NCI-H748 (cell line): ENCODE measurements at regions not wholly inside any gene's neighbourhood (a gene's known extent, or its start where the extent isn't known, plus 50 kb on each side); places are given as distances from the start of the nearest gene placed in this dataset.
"Not testable (repeated sequence)": the region's sequence is repeated elsewhere in the genome, so short reads cannot be mapped to it uniquely, and the experiment has no call there.

Source experiments
- DNase-seq: peaks from one replicate; lab custom pipeline; 2025; ENCODE audit not compliant: unreplicated experiment; lab: John Stamatoyannopoulos, UW

GRCh38 chr21:16213518-16213917 is 483.7 kb downstream of the USP25 start:
- no peak for DNase-seq

- no peak for DNase-seq
Observed at GRCh38 chr21:16215193-16215592, 485.4 kb downstream of the USP25 start.

- DNase-seq: no peak
Observed at GRCh38 chr21:16215663-16216183, 485.9 kb downstream of the USP25 start.

- DNase-seq: no peak
Observed at GRCh38 chr21:16216288-16216962, 486.6 kb downstream of the USP25 start.

GRCh38 chr21:16218682-16219343 is 489.0 kb downstream of the USP25 start:
- DNase-seq: no peak

DNA sequence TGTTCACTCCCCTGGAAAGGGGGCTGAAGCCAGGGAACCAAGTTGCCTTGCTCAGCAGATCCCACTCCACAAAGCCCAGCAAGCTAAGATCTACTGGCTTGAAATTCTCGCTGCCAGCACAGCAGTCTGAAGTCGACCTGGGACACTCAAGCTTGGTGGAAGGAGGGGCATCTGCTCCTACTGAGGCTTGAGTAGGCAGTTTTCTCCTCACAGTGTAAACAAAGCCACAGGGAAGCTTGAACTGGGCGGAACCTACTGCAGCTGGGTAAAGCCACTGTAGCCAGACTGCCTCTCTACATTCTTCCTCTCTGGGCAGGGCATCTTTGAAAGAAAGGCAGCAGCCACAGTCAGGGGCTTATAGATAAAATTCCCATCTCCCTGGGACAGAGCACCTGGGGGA is 495.0 kb downstream of the USP25 start:
- not testable (repeated sequence) for DNase-seq

DNA sequence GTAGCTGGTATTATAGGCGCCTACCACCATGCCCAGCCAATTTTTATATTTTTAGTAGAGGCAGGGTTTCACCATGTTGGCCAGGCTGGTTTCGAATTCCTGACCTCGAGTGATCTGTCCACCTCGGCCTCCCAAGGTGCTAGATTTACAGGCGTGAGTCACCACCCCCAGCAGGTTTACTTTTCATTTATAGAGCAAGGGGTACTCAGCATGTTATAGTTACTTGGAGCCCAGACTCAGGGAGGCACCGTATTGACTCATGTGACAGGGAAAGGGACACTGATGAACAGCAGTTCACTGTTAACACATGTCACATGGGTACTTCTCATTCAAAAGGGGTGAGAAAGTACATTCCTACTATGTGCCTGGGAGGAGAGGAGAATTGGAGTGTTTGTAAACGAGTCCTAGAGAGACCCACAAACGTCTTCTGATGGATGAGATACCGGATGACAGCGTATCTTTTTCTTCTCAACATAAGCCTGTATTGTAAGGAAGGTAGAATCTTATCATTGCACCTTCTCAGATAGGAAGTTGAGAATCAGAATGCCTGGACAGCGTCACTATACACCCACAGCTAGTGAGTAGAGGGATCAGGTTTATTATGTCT is 510.0 kb downstream of the USP25 start:
- DNase-seq: no peak

GRCh38 chr21:16241016-16241415 is 511.2 kb downstream of the USP25 start:
- DNase-seq: no peak

DNA sequence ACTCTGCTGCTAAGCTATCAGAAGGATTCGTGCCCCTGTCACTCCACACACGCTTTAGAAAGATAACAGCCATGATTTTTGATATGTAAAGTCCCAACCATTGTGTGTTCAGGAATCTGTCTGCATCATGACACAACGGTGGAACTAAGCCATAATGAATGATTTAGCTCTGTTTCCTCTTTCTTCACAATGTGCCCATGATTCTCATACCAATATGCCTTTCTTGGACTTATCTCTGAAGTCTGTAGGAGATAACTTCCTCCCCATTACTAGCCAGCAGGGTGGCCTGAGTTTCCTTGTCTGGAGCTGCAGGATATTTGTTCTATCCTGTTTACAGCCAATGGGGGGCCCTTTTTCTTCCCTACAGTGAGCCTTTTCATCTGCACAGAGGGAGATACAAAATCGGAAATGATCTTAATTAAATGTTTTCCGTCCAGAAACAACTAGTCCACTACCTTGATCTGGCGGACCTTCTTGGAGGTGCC is 511.7 kb downstream of the USP25 start:
- no peak for DNase-seq

GRCh38 chr21:16243396-16243795 is 513.6 kb downstream of the USP25 start:
- no peak for DNase-seq

- DNase-seq: no peak
Observed at GRCh38 chr21:16248705-16249104, 518.9 kb downstream of the USP25 start.

DNA sequence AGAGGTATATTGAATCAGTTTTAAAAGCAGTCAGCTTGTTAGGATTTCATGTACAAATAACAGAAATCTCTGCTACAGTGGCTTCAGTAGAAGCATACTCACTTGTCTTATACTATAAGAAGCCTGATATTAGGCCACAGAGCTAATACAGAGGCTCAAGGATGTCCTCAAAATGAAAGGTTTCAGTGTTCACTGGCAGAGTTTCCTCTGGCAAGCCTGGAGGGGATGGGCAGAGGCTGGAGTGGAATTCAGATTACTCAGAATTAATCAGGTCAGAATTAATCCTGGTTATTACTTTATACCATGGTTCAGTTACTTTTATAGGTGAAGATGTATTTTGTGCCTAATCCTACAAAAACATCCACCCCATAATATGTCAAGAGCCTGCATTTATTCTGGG is 520.5 kb downstream of the USP25 start:
- DNase-seq: no peak

DNA sequence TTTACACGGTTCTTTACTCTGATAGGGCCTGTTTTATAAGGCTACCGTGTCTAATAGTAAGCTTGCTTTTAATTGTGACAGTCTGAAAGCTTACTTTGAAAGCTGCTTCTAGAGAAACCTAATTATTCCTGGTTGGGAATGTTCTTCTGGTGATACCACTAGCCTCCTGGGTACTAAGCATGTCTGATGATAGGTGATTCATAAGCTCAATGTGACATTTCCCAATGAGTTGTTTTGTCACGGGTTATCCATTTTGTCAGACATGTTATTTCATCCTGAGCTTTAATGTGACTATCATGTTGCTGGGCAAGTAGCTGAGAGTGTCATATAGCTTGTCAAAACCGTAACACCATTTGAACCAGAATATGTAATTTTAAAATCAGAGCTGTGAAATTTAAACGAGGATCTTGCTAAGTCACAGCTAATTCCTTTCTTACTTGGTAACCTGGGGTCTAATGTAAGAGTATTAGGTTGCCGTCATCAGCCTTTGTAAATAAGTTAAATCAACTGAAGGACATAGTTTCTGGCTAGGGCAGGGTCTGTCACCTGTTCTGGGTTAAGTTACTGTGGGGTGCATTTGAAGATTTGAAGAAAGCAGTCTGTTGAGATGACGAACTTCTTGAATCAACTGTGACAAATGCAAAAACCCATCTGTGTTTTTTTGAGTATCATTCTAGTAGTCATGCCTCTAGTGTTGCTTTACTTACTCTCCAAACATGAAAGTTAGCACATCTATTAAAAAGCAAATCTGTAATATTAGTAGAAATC is 529.2 kb downstream of the USP25 start:
- DNase-seq: no peak

DNA sequence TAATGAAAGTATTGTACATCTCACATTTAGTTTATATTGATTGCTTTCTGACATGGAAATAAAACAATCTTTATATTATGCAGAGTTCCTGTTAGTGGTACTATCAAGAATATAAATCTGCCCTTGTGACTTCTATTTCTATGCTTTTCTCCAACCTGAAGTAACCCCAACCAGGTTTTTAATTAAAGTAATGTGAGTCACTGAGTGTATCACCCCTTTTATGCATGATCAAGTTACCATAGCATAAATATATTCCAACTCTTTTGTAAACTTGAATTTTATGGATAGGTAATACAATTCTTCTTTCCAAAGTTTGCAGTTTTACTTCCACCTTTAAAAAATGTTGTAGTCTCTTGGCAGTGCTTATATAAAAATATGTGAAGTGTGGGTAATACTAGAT is 532.3 kb downstream of the USP25 start:
- DNase-seq: no peak

DNA sequence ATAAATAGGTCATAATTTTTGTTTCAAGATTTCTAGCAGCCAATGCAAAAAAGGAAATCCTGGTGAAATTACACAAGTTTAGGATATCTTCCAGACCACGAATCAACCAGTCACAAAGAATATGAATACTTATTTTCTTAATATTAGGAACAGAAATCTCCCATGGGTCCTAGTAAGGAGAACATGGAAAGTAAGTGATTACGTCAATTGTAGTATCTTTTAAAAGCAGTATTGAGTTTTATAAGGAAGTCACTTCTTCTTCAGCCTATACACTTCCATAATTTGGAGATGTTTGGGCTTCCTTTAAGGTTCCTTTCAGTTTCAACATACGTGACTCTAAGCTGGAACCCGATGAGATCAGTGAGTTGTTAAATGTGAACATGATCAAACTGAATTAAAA is 534.5 kb downstream of the USP25 start:
- DNase-seq: no peak

DNA sequence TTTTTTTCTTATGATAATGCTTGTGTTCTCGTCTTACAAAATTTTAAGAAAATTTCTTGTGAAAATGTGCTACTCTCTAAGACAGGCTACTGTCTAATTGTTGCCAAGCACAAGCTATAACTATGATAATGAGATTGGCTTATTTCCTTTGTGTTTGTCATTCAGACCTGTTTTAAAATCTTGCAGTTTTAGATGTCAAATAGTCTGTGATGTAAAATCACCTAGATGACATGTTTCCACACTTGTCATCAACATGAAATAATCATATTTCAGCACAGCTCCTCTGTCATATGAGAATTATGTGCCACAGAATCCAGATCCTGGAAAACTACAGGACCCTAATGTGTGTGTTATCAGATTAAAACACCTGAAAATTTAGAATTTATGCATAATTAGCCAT is 539.7 kb downstream of the USP25 start:
- no peak for DNase-seq

- no peak for DNase-seq
Observed at GRCh38 chr21:16279731-16280581, 550.2 kb downstream of the USP25 start.

DNA sequence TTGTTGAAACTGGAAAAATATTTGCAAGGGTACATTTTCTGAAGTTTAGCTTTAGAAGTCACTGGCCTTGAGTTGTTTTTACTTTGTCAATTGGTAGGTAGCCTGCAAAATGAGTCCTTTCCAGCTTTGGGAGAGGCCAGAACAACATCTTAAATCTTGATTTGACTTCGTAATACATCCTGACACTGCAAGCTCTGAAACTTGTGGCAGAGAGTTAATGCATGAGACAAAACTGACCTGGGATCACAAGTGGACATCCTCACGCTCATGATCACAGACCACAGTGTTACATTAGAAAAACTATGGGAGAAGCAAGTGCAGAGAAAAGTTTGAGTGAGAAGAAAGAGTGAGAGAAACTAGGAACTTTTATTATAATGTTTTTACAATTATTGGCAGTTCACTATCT is 550.9 kb downstream of the USP25 start:
- no peak for DNase-seq

DNA sequence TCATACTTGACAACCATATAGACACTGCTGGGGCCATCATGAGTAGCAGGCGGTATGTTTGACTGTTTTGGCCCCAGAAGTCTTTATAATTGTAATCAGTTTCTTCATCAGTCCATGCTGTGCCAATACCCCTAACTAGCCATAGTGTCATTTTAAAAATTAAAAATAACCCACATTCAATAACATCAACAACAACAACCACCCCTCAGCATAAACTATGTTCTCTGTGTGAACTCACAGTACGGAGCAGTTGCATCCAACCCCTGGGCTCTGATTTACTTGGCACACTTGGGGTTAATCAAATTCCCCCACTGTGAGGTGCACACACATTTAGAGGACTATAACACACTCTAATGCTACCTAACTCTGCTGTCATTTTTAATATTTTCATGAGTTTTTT is 553.7 kb downstream of the USP25 start:
- DNase-seq: no peak

DNA sequence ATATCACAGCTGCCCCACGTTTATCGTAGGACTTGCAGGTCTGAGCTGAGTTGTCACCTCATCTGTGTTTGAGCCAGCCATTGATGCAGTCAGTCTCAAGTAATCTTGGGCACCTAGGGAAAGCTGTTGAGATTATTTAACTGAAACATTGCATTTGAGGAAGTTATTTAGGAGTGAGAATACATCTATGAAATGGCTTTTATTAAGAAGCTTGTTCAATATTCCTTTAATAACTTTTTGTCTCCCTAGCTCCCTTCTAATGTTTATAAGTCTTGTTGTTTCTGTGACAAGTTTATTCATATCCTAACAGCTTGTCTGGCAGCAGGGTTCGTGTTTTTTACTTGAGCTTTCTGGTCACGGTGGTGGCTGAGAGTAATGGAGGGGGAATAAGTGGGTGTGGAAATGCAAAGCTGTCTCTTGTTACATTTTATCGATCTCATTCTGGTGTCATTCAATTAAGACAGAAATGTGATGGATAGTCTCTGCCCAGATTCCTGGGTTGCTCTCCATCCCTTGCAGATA is 555.9 kb downstream of the USP25 start:
- DNase-seq: no peak
